HCT116 (cell line): ENCODE measurements at regions not wholly inside any gene's neighbourhood (a gene's known extent, or its start where the extent isn't known, plus 50 kb on each side); places are given as distances from the start of the nearest gene placed in this dataset.

Experiments used
- ATAC-seq: fragments of 200-7000 bp; cut with Tn5 transposase; 2 replicates; pipeline ENCODE4 v1.9.1; 2020; ENCODE audit warnings: mild to moderate bottlenecking, moderate library complexity
- BruUV-seq: library from RNA; stranded (reverse); fragments of 400-500 nt; replicated peaks from 2 replicates; lab custom pipeline; 2021; lab: Mats Ljungman, UMichigan
- CTCF ChIA-PET: fragments of 300-600 bp; sonication (Branson Sonifier 250); formaldehyde crosslinking; loops from one replicate; lab custom pipeline; 2021; ENCODE audit warnings: antibody characterized with exemption; lab: Charles Lee
- POLR2A ChIA-PET: fragments of 300-600, 350-600 bp; sonication (Branson Sonifier 250); formaldehyde crosslinking; loops from one replicate; lab custom pipeline; 2021; ENCODE audit warnings: antibody characterized with exemption; lab: Charles Lee
- RAD21 ChIA-PET, 2 experiments: fragments of 300-600 bp; sonication (Branson Sonifier 250); formaldehyde crosslinking; loops; one replicate each; lab custom pipeline; 2023; ENCODE audit warnings: low total read pairs in 2 of 2; ENCODE audit not compliant: uncharacterized antibody in 2 of 2, unreplicated experiment in 2 of 2, low non-redundant PET in 1 of 2; lab: Charles Lee
- DNase-seq: peaks from one replicate; pipeline ENCODE4 v3.0.0-alpha.2; 2010; ENCODE audit warnings: low read depth, low spot score
- H2AFZ ChIP-seq: fragments of 200-600 bp; shearing (Covaris generic), sonication (generic); 2 replicates; pipeline ENCODE4 v1.6.1; 2017; ENCODE audit warnings: low read depth, mixed run types, mixed read lengths, antibody characterized with exemption, low read length; ENCODE audit not compliant: poor library complexity, severe bottlenecking
- H3K27ac ChIP-seq: 2 replicates; pipeline ENCODE4 v1.5.1; 2012; ENCODE audit warnings: low read depth, low read length
- H3K27me3 ChIP-seq: fragments of 200-600 bp; sonication (generic); 2 replicates; pipeline ENCODE4 v1.6.1; 2016; ENCODE audit warnings: mixed run types, low read length, mixed read lengths; ENCODE audit not compliant: insufficient read depth
- H3K36me3 ChIP-seq, 2 experiments: fragments of 200-500 bp in 1 of 2; fragments of 200-600 bp in 1 of 2; sonication (Bioruptor generic) in 1 of 2; sonication (generic) in 1 of 2; 2 replicates each; pipeline versions ENCODE4 v1.5.1 to v1.6.1; 2014 to 2016; ENCODE audit warnings: low read length in 2 of 2, inconsistent platforms in 1 of 2, mixed read lengths in 1 of 2, mixed run types in 1 of 2; ENCODE audit not compliant: insufficient read depth in 2 of 2, control insufficient read depth in 1 of 2
- H3K4me1 ChIP-seq, 2 experiments: fragments of 200-600 bp in 1 of 2; sonication (generic) in 1 of 2; 2 replicates each; pipeline versions ENCODE4 v1.5.1 to v1.6.1; 2012 to 2017; ENCODE audit warnings: low read length in 2 of 2, inconsistent platforms in 1 of 2, mild to moderate bottlenecking in 1 of 2, mixed read lengths in 1 of 2, mixed run types in 1 of 2, moderate library complexity in 1 of 2; ENCODE audit not compliant: insufficient read depth in 2 of 2, control insufficient read depth in 1 of 2
- H3K4me2 ChIP-seq: fragments of 200-600 bp; sonication (generic); 2 replicates; pipeline ENCODE4 v1.6.1; 2017; ENCODE audit warnings: mixed run types, low read length, mixed read lengths
- H3K4me3 ChIP-seq, 2 experiments: fragments of 200-600 bp in 1 of 2; sonication (generic) in 1 of 2; replicated peaks in 1 of 2; 2 replicates each; pipeline ENCODE4 v1.5.1; 2011 to 2016; ENCODE audit warnings: low read length in 2 of 2, control low read depth in 1 of 2, low read depth in 1 of 2, mild to moderate bottlenecking in 1 of 2, mixed read lengths in 1 of 2, mixed run types in 1 of 2
- H3K79me2 ChIP-seq: fragments of 200-600 bp; sonication (generic); 2 replicates; pipeline ENCODE4 v1.6.1; 2017; ENCODE audit warnings: mild to moderate bottlenecking, mixed run types, low read length, moderate library complexity, mixed read lengths; ENCODE audit not compliant: insufficient read depth
- H3K9ac ChIP-seq: fragments of 200-600 bp; sonication (generic); 2 replicates; pipeline ENCODE4 v1.6.1; 2016; ENCODE audit warnings: low read length, mixed read lengths
- H3K9me2 ChIP-seq: fragments of 200-600 bp; sonication (generic), shearing (Covaris generic); 2 replicates; pipeline ENCODE4 v1.6.1; 2017; ENCODE audit warnings: mixed run types, mild to moderate bottlenecking, moderate library complexity; ENCODE audit not compliant: insufficient read depth
- H3K9me3 ChIP-seq, 2 experiments: fragments of 200-500 bp in 1 of 2; fragments of 200-600 bp in 1 of 2; sonication (Bioruptor generic) in 1 of 2; sonication (generic) in 1 of 2; 2 replicates each; pipeline ENCODE4 v1.6.1; 2014 to 2017; ENCODE audit warnings: low read length in 2 of 2, mixed read lengths in 2 of 2, inconsistent platforms in 1 of 2, low read depth in 1 of 2, mild to moderate bottlenecking in 1 of 2, mixed run types in 1 of 2, moderate library complexity in 1 of 2; ENCODE audit not compliant: control insufficient read depth in 1 of 2, insufficient read depth in 1 of 2
- H4K20me1 ChIP-seq: fragments of 200-600 bp; sonication (generic), shearing (Covaris generic); 2 replicates; pipeline ENCODE4 v1.6.1; 2017; ENCODE audit warnings: mixed run types, mild to moderate bottlenecking, moderate library complexity; ENCODE audit not compliant: insufficient read depth
- CBX3 ChIP-seq: IDR thresholded peaks from 2 replicates; pipeline ENCODE4 v1.6.1; 2012; ENCODE audit warnings: low read depth
- RAD21 ChIP-seq: IDR thresholded peaks from 2 replicates; pipeline ENCODE4 v1.6.1; 2012; ENCODE audit warnings: low read depth, mild to moderate bottlenecking
- TCF7L2 ChIP-seq: IDR thresholded peaks from 2 replicates; pipeline ENCODE4 v1.7.0; 2011; ENCODE audit warnings: borderline replicate concordance, inconsistent platforms; ENCODE audit not compliant: insufficient read depth, insufficient read length; ENCODE audit errors: extremely low read depth
- intact Hi-C: fragments of 100-400 bp; cut with micrococcal nuclease; formaldehyde crosslinking; loops from 2 replicates; pipeline ENCODE4 v1.10.0; 2022
- TF ChIP-seq, protein P1 (sequence below): IDR thresholded peaks from 2 replicates; pipeline ENCODE4 v1.6.1; 2012; ENCODE audit warnings: low read depth
- TF ChIP-seq, protein P2 (sequence below): IDR thresholded peaks from 2 replicates; pipeline ENCODE4 v1.6.1; 2012

GRCh38 chr12:107567876-107568619 is 117.6 kb upstream of the PWP1 start:
- H3K4me3 ChIP-seq: no peak overlapping the region
- no peaks in the 10 kb centered on the region for H3K9me3 ChIP-seq
- no TSS peak for BruUV-seq
- H2AFZ ChIP-seq: no peak overlapping the region
- intact Hi-C loops: no loop called here
- RAD21 ChIA-PET: no interaction called here
- H3K4me2 ChIP-seq: no peak overlapping the region
- H3K79me2 ChIP-seq: no peaks in the 10 kb centered on the region
- no peak overlapping the region for H3K27ac ChIP-seq
- POLR2A ChIA-PET: no interaction called here
- H3K4me1 ChIP-seq: no peaks in the 10 kb centered on the region
- H4K20me1 ChIP-seq: no peaks in the 10 kb centered on the region
- TF ChIP-seq CBX3 (no peak), RAD21 (no peak), TCF7L2 (no peak)
- TF ChIP-seq, protein P1, sequence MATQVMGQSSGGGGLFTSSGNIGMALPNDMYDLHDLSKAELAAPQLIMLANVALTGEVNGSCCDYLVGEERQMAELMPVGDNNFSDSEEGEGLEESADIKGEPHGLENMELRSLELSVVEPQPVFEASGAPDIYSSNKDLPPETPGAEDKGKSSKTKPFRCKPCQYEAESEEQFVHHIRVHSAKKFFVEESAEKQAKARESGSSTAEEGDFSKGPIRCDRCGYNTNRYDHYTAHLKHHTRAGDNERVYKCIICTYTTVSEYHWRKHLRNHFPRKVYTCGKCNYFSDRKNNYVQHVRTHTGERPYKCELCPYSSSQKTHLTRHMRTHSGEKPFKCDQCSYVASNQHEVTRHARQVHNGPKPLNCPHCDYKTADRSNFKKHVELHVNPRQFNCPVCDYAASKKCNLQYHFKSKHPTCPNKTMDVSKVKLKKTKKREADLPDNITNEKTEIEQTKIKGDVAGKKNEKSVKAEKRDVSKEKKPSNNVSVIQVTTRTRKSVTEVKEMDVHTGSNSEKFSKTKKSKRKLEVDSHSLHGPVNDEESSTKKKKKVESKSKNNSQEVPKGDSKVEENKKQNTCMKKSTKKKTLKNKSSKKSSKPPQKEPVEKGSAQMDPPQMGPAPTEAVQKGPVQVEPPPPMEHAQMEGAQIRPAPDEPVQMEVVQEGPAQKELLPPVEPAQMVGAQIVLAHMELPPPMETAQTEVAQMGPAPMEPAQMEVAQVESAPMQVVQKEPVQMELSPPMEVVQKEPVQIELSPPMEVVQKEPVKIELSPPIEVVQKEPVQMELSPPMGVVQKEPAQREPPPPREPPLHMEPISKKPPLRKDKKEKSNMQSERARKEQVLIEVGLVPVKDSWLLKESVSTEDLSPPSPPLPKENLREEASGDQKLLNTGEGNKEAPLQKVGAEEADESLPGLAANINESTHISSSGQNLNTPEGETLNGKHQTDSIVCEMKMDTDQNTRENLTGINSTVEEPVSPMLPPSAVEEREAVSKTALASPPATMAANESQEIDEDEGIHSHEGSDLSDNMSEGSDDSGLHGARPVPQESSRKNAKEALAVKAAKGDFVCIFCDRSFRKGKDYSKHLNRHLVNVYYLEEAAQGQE: no peak
- TF ChIP-seq, protein P2, sequence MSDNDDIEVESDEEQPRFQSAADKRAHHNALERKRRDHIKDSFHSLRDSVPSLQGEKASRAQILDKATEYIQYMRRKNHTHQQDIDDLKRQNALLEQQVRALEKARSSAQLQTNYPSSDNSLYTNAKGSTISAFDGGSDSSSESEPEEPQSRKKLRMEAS: no peak
- no peaks in the 10 kb centered on the region for H3K36me3 ChIP-seq
- no peak overlapping the region for H3K9ac ChIP-seq
- no peak for ATAC-seq
- H3K27me3 ChIP-seq: no peaks in the 10 kb centered on the region
- CTCF ChIA-PET: no interaction called here
- no peaks in the 10 kb centered on the region for H3K9me2 ChIP-seq
- DNase-seq: no peak
